ENCODE measurements at regions not wholly inside any gene's neighbourhood (a gene's known extent, or its start where the extent isn't known, plus 50 kb on each side); places are given as distances from the start of the nearest gene placed in this dataset.

DNA sequence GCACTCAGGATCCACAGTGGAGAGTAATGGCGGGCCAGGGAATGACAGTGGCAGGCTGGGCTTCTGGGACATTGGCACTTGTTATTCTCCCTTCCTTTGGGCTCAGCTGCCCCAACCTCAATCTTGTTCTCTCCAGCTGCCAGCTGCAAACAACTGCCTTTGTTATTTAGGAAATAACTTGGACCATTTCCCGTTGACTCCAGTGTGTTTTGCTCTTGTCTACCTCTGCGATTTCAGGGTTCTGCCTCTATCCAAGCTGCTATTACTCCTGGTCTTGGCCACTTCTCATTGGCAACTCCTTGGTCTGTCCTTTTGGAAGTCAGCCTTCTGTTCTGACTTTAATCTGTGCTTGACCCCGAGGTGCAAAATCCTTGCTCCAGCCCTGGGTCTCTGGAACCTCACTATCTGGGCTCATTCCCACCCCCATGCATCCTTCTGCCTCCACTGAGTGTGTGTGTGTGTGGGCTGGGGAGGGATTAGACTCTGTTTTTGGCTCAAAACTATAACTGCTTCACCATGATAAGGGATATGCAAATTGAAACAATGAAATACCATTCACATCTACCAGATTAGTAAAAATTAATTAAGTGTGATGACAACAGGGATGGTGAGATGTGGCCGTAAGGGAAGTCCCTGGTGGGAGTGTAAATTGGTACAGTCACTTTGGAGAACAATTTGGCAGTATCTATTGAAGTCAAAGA is 134.1 kb upstream of the CXCR4 start:
- no peaks in the 10 kb centered on the region for H3K27me3 ChIP-seq (ENCODE audit: insufficient read depth, low read depth)
- H3K4me3 ChIP-seq = no peak overlapping the region
- no peaks in the 10 kb centered on the region for H3K9me3 ChIP-seq (ENCODE audit: insufficient read depth, low read depth)
- no TSS peak for BruUV-seq (replicated peaks)
- H2AFZ ChIP-seq = no peak overlapping the region
- H3K79me2 ChIP-seq (ENCODE audit: low read depth) = no peaks in the 10 kb centered on the region
- intact Hi-C loops (cut with micrococcal nuclease; ENCODE audit: unreplicated experiment) = no loop called here
- H3K4me1 ChIP-seq (replicated peaks; ENCODE audit: insufficient read depth) = no peaks in the 10 kb centered on the region
- H3K4me2 ChIP-seq = no peak overlapping the region
- no peak for TF ChIP-seq EZH2 (IDR thresholded peaks at IDR 0.05; ENCODE audit: low read depth)
- TF ChIP-seq, protein P1, sequence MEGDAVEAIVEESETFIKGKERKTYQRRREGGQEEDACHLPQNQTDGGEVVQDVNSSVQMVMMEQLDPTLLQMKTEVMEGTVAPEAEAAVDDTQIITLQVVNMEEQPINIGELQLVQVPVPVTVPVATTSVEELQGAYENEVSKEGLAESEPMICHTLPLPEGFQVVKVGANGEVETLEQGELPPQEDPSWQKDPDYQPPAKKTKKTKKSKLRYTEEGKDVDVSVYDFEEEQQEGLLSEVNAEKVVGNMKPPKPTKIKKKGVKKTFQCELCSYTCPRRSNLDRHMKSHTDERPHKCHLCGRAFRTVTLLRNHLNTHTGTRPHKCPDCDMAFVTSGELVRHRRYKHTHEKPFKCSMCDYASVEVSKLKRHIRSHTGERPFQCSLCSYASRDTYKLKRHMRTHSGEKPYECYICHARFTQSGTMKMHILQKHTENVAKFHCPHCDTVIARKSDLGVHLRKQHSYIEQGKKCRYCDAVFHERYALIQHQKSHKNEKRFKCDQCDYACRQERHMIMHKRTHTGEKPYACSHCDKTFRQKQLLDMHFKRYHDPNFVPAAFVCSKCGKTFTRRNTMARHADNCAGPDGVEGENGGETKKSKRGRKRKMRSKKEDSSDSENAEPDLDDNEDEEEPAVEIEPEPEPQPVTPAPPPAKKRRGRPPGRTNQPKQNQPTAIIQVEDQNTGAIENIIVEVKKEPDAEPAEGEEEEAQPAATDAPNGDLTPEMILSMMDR (conservative IDR thresholded peaks at IDR 0.05) = no peak
- no peaks in the 10 kb centered on the region for H3K36me3 ChIP-seq (ENCODE audit: low read depth)
- no peak for DNase-seq
- H3K9me2 ChIP-seq (ENCODE audit: insufficient read depth) = no peaks in the 10 kb centered on the region
- POLR2A ChIA-PET (ENCODE audit: unreplicated experiment) = no interaction called here
- H4K20me1 ChIP-seq (ENCODE audit: insufficient read depth) = no peaks in the 10 kb centered on the region
- H3F3A ChIP-seq (ENCODE audit: insufficient read depth, low read depth) = no peaks in the 10 kb centered on the region
- CTCF ChIA-PET = no interaction called here
- H3K27ac ChIP-seq = no peak overlapping the region

DNA sequence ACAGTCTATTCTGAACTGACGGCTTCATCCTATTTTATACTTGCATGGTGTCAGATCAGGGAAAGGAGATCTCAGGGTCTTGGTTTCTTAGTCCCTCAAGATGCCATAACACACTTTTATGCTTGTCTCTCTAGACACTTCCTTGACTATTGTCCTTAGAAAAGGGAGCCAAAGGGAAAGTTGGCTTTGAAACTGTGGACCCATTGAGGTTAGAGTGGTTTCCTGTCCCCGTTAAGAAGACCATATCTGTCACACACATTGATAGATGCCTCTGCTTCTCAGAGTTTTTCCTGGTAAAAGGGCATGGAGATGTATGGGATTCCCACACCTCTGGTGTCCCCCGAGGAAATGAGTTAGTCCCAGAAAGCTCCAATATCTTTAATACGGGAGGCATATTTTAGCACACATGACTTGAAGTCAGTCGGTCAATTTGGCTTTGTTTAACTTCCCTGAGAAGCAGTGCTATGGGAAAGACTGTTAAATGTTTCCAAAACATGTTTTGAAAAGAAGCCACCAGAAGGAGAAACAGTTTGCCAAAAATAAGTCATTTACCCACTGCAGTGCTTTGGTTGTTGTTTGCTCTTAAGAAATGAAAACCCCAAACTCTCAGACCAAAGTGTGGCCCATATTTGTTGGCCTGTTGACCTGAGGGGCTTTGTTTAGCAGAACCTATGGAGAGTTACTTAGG is 133.4 kb upstream of the CXCR4 start:
- Histone ChIP-seq H3K4me3 (no peak overlapping the region), H3K4me1 (replicated peaks; ENCODE audit: insufficient read depth) (no peaks in the 10 kb centered on the region), H4K20me1 (ENCODE audit: insufficient read depth) (no peaks in the 10 kb centered on the region), H3K4me2 (no peak overlapping the region), H3K79me2 (ENCODE audit: low read depth) (no peaks in the 10 kb centered on the region), H2AFZ (no peak overlapping the region), H3K27ac (no peak overlapping the region), H3F3A (ENCODE audit: insufficient read depth, low read depth) (no peaks in the 10 kb centered on the region), H3K36me3 (ENCODE audit: low read depth) (no peaks in the 10 kb centered on the region), H3K27me3 (ENCODE audit: insufficient read depth, low read depth) (no peaks in the 10 kb centered on the region), H3K9me2 (ENCODE audit: insufficient read depth) (no peaks in the 10 kb centered on the region), H3K9me3 (ENCODE audit: insufficient read depth, low read depth) (no peaks in the 10 kb centered on the region)
- DNase-seq = no peak
- no TSS peak for BruUV-seq (replicated peaks)
- ChIA-PET POLR2A (ENCODE audit: unreplicated experiment) (no interaction called here), CTCF (no interaction called here)
- intact Hi-C loops (cut with micrococcal nuclease; ENCODE audit: unreplicated experiment) = no loop called here
- TF ChIP-seq EZH2 (IDR thresholded peaks at IDR 0.05; ENCODE audit: low read depth) = no peak
- TF ChIP-seq, protein P1 (conservative IDR thresholded peaks at IDR 0.05) = no peak

DNA sequence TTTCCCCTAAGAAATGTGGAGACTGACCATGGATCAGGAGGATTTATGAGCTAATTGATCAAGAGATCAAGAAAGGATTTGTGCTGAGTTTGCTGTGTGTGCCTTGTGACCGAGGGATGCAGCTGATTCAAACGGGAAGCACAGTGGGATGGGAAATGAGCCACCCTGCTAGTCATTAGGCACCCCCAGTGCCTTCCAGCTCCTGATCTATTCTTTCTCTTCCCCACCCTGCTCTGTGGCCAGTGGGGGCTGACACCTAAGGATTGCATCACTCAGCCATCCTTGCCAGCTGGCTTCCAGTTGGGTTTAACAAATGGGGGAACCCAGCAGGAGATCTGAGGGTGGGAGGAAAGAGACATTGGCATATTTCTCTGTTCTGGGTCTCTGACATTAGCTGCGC is 132.2 kb upstream of the CXCR4 start:
- TF ChIP-seq, protein P1 (conservative IDR thresholded peaks at IDR 0.05) = no peak
- TF ChIP-seq EZH2 (IDR thresholded peaks at IDR 0.05; ENCODE audit: low read depth) = no peak
- no peaks in the 10 kb centered on the region for H3K9me3 ChIP-seq (ENCODE audit: insufficient read depth, low read depth)
- no peak overlapping the region for H3K4me3 ChIP-seq
- ChIA-PET CTCF (no interaction called here), POLR2A (ENCODE audit: unreplicated experiment) (interaction anchor here (0.7 kb wide), 1 partner anchor 278 kb away, joined by 6 read pairs; no protein-coding TSS in a partner anchor)
- H4K20me1 ChIP-seq (ENCODE audit: insufficient read depth) = no peaks in the 10 kb centered on the region
- BruUV-seq (replicated peaks) = no TSS peak
- no peak overlapping the region for H2AFZ ChIP-seq
- no peaks in the 10 kb centered on the region for H3K27me3 ChIP-seq (ENCODE audit: insufficient read depth, low read depth)
- no peaks in the 10 kb centered on the region for H3F3A ChIP-seq (ENCODE audit: insufficient read depth, low read depth)
- intact Hi-C loops (cut with micrococcal nuclease; ENCODE audit: unreplicated experiment) = no loop called here
- H3K4me1 ChIP-seq (replicated peaks; ENCODE audit: insufficient read depth) = no peaks in the 10 kb centered on the region
- H3K79me2 ChIP-seq (ENCODE audit: low read depth) = no peaks in the 10 kb centered on the region
- H3K27ac ChIP-seq = no peak overlapping the region
- no peak overlapping the region for H3K4me2 ChIP-seq
- no peaks in the 10 kb centered on the region for H3K9me2 ChIP-seq (ENCODE audit: insufficient read depth)
- H3K36me3 ChIP-seq (ENCODE audit: low read depth) = no peaks in the 10 kb centered on the region
- DNase-seq = no peak
